ENCODE measurements at regions not wholly inside any gene's neighbourhood (a gene's known extent, or its start where the extent isn't known, plus 50 kb on each side); places are given as distances from the start of the nearest gene placed in this dataset.

DNA sequence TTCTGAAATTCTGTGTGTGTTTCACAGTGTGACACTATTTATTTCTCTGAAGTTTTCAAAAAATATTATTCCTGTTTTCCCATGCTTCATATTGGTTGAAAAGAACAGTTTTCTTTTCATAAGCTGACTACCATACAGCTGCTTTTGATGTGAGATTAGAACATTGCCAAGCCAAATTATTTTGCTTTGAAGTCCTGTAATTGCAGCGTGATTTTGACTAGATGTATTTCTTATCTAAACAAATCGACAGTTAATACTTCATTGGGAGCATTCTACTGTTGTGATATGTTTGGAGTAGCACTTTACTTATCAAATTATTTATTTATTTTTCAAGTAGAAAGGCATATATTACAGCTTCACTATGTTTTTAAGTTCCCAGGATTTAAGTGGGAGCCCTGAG is 132.0 kb downstream of the DACT1 start:
- Histone ChIP-seq H3K27me3 (no peaks in the 10 kb centered on the region), H3K9me3 (no peaks in the 10 kb centered on the region), H3K4me1 (no peaks in the 10 kb centered on the region), H3K36me3 (replicated peaks in 1 of 2; ENCODE audit: insufficient read depth in 1 of 2, low read depth in 2 of 2) (no peaks in the 10 kb centered on the region), H3K4me3 (no peak overlapping the region), H3K27ac (no peak overlapping the region)
- 27 to 37% methylated on average over 2 of the region's 2 CpGs for WGBS, 2 donors
- TF ChIP-seq POLR2A (IDR thresholded peaks at IDR 0.05) (no peak), CTCF (IDR thresholded peaks at IDR 0.05) (no peak)
- DNase-seq (no peak), ATAC-seq (no peak)
- intact Hi-C loops (cut with DNase I): no loop called here

DNA sequence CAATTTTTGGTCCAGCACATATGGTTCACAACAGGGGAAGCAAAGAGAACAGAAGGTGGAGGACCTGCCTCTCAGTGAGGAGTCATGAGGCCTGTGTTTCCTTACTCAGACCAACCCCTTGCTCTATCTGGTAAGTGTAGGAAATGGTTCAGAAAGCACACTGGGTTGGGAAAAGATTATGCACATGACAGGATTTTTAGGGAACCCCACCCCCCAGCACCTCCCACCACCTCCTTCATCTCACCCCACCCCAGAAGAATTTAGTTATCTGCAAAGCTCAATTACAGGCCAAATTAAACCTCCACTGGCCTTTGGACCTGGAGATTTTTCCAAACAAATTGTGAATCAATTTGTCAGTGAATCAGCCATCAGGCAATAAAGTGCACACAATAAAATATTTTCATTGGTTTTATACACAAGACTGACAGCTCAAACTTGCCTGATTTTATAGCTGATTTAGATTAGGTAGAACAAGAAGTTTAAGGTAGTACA is 132.8 kb downstream of the DACT1 start:
- Histone ChIP-seq H3K27ac (no peak overlapping the region), H3K27me3 (no peaks in the 10 kb centered on the region), H3K9me3 (no peaks in the 10 kb centered on the region), H3K4me3 (no peak overlapping the region), H3K4me1 (no peaks in the 10 kb centered on the region), H3K36me3 (replicated peaks in 1 of 2; ENCODE audit: insufficient read depth in 1 of 2, low read depth in 2 of 2) (no peaks in the 10 kb centered on the region)
- TF ChIP-seq CTCF (IDR thresholded peaks at IDR 0.05) (no peak), POLR2A (IDR thresholded peaks at IDR 0.05) (no peak)
- no peak for DNase-seq
- no peak for ATAC-seq
- intact Hi-C loops (cut with DNase I): no loop called here

- 86 to 92% methylated on average over 6 of the region's 6 CpGs for WGBS, 2 donors
- H3K4me3 ChIP-seq: no peak overlapping the region
- no peak for ATAC-seq
Observed at GRCh38 chr14:58771016-58771415, 133.3 kb downstream of the DACT1 start.

DNA sequence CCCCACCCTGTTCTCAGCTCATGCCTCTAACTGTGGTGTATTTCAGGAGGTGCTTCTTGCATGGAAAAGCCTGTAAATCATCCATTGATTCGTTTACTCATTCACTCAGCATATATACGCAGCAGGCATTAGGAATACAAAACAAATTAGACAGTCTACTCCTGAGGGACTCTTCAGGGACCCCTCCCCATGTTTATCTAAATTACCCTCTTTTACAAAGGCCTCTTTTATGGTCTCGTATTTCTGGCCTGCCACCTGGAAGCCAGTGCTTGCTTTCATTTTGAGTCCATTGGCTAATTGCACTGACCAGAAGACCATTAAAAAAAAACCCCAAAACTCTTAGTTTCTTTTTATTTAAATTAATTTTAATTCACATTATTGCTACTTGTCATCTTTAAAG is 134.4 kb downstream of the DACT1 start:
- DNase-seq: no peak
- no peaks in the 10 kb centered on the region for H3K4me1 ChIP-seq
- no peak overlapping the region for H3K27ac ChIP-seq
- no peaks in the 10 kb centered on the region for H3K27me3 ChIP-seq
- TF ChIP-seq POLR2A (IDR thresholded peaks at IDR 0.05) (no peak), CTCF (IDR thresholded peaks at IDR 0.05) (no peak)
- ATAC-seq: no peak
- no peak overlapping the region for H3K4me3 ChIP-seq
- H3K36me3 ChIP-seq (replicated peaks in 1 of 2; ENCODE audit: insufficient read depth in 1 of 2, low read depth in 2 of 2): no peaks in the 10 kb centered on the region
- WGBS, 2 donors: 65 to 72% methylated on average over 3 of the region's 3 CpGs
- intact Hi-C loops (cut with DNase I): no loop called here
- H3K9me3 ChIP-seq: no peaks in the 10 kb centered on the region

More at GRCh38 chr14:58771016-58771415, 133.3 kb downstream of the DACT1 start:
- no peaks in the 10 kb centered on the region for H3K4me1 ChIP-seq
- no peak for DNase-seq
- no peaks in the 10 kb centered on the region for H3K9me3 ChIP-seq
- no peak for TF ChIP-seq POLR2A (IDR thresholded peaks at IDR 0.05)
- TF ChIP-seq CTCF (IDR thresholded peaks at IDR 0.05): no peak
- no peaks in the 10 kb centered on the region for H3K27me3 ChIP-seq
- intact Hi-C loops (cut with DNase I): no loop called here
- H3K36me3 ChIP-seq (replicated peaks in 1 of 2; ENCODE audit: insufficient read depth in 1 of 2, low read depth in 2 of 2): no peaks in the 10 kb centered on the region
- H3K27ac ChIP-seq: no peak overlapping the region

GRCh38 chr14:58772794-58773620 is 135.2 kb downstream of the DACT1 start:
- DNase-seq: no peak
- no peaks in the 10 kb centered on the region for H3K4me1 ChIP-seq
- H3K36me3 ChIP-seq (replicated peaks in 1 of 2; ENCODE audit: insufficient read depth in 1 of 2, low read depth in 2 of 2): no peaks in the 10 kb centered on the region
- intact Hi-C loops (cut with DNase I): no loop called here
- ATAC-seq: no peak
- H3K4me3 ChIP-seq: no peak overlapping the region
- 63 to 65% methylated on average over 6 to 7 of the region's 7 CpGs for WGBS, 2 donors
- no peaks in the 10 kb centered on the region for H3K9me3 ChIP-seq
- H3K27me3 ChIP-seq: no peaks in the 10 kb centered on the region
- H3K27ac ChIP-seq: no peak overlapping the region
- no peak for TF ChIP-seq POLR2A (IDR thresholded peaks at IDR 0.05)
- TF ChIP-seq CTCF (IDR thresholded peaks at IDR 0.05): no peak
